ENCODE measurements at regions not wholly inside any gene's neighbourhood (a gene's known extent, or its start where the extent isn't known, plus 50 kb on each side); places are given as distances from the start of the nearest gene placed in this dataset.

DNA sequence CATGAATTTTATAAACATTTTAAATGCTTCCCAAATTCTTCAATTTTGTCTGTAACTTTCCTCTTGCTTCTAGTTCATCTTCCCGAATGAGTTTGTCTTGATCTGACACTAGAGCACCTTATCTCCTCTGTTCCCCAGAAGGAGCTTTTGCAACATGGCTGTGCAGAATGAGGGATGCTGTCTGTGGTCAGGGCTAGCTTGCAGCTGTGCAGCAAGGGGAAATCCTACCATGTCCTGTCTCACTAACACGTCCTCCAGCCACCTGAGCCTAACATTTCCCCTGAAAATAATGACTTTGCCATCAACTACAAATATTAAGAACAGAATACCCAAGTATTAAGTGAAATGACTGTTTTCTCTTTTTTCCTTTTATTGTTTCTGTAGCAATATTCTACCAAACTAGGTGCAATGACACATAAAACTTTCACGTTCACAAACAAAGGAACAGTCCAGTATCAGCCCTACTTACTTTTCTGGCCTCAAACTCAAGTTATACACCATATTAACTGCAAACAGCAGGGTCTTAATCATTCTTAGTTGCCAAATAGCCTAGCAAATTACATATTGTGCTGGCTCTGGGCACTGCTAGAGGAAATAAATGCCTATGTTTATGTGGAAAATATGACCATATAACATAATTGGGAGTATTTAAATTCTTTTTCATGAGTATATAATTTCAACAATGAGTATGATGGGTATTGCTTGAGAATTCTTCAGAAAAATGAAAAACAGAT is 423.3 kb downstream of the CMPK2 start:
- TF ChIP-seq POLR2A (IDR thresholded peaks at IDR 0.05; ENCODE audit: low read length) (no peak), GATA1 (IDR thresholded peaks at IDR 0.05; ENCODE audit: low read depth, low read length) (no peak)
- DNase-seq: no peak

DNA sequence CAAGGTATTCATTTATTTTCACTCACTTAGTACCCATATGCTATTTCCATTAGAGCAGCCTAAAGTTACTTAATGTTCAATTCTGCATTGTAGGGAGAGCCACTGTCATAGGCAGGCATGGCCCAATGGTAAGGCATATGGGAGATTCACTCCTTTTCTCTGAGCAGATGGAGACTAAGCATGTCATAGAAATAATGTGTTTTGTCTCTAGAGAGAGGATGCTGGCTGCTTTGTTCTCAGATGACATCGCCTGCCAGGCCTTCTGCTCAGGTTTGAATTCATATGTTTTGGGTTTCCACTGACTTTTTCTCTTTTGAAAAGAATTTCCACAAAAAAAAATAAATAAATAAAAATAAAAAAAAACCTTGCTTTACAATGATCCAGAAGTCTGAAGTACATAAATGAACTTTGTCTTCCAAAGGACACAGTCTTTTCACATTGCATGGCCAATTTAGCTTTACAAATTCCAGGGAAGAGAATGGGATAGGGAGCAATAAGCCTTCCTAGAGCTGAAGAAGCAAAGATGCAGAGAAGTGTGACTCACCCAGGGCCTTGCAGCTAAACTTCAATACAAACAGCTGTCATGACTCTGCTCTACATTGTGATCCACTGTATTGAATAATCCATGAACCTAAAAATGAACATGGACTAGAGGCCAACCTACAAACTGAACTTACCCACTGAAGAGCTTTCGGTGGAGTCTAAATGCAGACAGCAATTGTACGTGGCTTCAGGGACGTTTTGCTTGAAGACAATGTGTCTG is 422.5 kb downstream of the CMPK2 start:
- DNase-seq: no peak

DNA sequence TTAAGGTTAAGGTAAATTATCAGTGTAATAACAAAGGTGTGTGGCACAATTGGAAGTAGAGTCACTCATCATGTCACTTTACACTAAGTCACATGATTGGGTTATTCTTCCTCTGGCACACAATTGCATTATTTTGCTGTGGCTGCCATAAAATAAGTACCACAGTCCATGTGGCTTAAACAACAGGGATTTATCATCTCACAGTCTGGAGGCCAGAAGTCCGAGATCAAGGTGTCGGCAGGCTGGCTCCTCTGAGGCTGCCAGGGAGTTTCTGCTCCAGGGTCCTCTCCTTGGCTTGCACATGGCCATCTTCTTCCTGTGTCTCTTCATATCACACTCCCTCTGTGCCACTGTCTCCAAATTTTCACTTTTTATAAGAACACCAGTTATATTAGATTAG is 421.2 kb downstream of the CMPK2 start:
- no peak for DNase-seq
- TF ChIP-seq POLR2A (IDR thresholded peaks at IDR 0.05; ENCODE audit: low read length): no peak
- TF ChIP-seq GATA1 (IDR thresholded peaks at IDR 0.05; ENCODE audit: low read depth, low read length): no peak

More for the DNA sequence above, 422.5 kb downstream of the CMPK2 start:
- TF ChIP-seq POLR2A (IDR thresholded peaks at IDR 0.05; ENCODE audit: low read length) (no peak), GATA1 (IDR thresholded peaks at IDR 0.05; ENCODE audit: low read depth, low read length) (no peak)

DNA sequence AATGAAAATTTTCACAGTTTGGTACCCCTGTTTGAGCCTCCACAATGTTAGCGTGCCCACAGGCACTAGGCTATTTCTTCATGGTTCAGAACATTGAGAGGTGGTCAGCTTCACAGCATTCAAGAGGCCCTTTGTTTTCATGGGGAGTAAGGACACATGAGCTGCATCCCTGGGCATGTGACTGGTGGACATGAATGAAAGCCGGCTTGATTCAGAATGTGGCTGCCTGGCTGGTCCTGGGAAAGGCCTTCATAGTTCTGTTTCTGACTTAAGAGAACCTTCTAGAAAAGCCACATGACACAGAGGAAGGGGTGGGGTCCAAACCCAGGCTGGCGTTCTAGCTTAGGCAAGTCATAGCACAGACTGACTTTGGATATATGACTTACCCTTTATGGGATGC is 420.6 kb downstream of the CMPK2 start:
- no peak for TF ChIP-seq POLR2A (IDR thresholded peaks at IDR 0.05; ENCODE audit: low read length)
- no peak for TF ChIP-seq GATA1 (IDR thresholded peaks at IDR 0.05; ENCODE audit: low read depth, low read length)
- DNase-seq: no peak

DNA sequence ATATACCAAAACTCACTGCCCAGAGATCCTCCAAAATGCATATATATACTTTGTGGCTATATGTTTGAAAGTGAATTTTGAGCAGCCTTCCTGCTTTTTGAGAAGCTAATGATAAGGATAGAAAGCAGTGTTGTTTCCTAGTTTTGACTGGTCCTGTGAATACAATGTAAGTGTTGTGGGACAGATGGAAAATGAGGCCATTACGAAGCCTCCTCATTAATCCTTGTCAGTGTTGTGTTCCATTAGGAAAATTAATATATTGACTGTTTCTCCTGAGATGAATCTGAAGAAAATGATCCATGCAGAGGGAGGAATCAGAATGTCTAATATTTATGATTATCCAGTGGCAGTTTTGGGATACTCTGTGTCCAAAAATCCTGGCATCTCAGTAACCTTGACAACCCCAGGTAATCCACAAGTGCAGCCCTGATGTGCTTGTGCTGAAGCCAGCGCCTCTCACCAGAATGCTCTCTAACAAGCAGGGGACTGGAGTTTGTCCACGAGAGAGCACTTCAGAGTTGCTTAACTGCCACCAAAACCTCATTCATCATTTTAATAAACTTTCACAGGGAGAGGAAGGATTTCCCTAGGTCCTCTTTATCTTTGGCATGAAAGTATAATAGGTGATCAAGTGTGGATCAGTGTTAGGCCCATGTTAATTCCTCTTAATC is 418.6 kb downstream of the CMPK2 start:
- DNase-seq: no peak
- TF ChIP-seq POLR2A (IDR thresholded peaks at IDR 0.05; ENCODE audit: low read length): no peak
- no peak for TF ChIP-seq GATA1 (IDR thresholded peaks at IDR 0.05; ENCODE audit: low read depth, low read length)

DNA sequence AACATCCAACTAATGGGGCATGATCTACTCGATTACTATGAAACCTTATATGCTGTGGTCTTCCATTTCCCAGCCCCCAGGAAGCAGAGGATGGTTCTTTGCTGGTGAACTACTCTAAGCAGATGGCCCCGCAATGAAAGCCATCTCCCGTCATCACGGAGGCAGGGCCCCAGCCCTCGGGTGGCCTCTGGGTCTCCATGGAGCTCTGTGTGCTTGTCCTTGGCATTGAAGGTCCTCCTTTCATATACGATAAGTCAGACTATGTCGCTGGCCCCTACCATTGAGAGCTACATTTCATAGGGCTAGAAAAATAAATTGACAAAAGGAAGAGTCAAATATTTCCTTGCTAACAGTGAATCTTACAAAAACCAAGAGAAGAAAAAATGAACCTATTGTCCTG is 416.8 kb downstream of the CMPK2 start:
- no peak for DNase-seq

DNA sequence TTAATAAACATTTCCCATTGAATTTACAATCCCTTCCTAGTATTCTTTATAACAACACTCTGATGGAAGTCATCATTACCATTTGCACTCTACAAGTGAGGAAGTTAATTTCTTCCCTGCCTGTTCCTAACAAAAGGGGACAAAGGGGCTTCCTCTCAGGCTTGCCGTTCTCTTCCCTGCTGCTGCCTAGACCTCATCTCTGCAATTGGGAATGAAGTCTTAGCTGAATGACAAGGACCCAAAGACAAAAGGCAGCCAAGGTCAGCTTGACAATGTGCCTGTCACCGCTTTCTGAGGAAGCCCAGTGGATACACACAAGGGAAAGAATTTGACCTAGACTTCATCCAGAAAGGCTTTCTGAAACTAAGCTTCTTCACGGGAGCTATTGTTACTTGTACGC is 416.4 kb downstream of the CMPK2 start:
- no peak for TF ChIP-seq GATA1 (IDR thresholded peaks at IDR 0.05; ENCODE audit: low read depth, low read length)
- no peak for TF ChIP-seq POLR2A (IDR thresholded peaks at IDR 0.05; ENCODE audit: low read length)
- DNase-seq: no peak

More for the DNA sequence above, 416.8 kb downstream of the CMPK2 start:
- TF ChIP-seq GATA1 (IDR thresholded peaks at IDR 0.05; ENCODE audit: low read depth, low read length) (no peak), POLR2A (IDR thresholded peaks at IDR 0.05; ENCODE audit: low read length) (no peak)

DNA sequence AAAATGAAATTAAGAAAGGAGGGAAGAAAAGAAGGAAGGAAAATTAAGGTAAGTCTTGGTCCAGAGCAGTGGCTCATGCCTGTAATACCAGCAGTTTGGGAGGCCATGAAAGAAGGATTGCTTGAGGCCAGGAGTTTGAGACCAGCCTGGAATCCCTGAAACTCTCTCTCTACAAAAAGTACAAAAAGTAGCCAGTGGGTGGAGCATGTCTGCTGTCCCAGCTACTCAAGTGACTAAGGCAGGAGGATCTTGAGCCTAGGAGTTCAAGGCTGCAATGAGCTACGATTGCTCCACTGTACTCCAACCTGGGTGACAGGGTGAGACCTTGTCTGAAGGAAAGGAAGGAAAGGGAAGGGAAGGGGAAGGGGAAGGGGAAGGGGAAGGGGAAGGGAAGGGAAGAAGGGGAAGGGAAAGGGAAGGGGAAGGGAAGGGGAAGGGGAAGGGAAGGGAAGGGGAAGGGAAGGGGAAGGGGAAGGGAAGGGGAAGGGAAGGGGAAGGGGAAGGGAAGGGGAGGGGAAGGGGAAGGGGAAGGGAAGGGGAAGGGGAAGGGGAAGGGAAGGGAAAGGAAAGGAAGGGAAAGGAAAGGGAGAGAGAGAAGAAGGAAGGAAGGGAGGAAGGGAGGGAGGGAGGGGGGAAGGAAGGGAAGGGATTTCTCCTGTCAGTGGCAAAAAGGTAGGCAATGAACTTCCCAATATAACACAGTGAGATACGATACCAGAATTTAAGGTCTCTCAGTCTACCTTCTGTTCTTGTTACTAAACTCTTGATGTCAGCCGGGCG is 412.8 kb downstream of the CMPK2 start:
- no peak for DNase-seq
- TF ChIP-seq POLR2A (IDR thresholded peaks at IDR 0.05; ENCODE audit: low read length) (no peak), GATA1 (IDR thresholded peaks at IDR 0.05; ENCODE audit: low read depth, low read length) (no peak)

DNA sequence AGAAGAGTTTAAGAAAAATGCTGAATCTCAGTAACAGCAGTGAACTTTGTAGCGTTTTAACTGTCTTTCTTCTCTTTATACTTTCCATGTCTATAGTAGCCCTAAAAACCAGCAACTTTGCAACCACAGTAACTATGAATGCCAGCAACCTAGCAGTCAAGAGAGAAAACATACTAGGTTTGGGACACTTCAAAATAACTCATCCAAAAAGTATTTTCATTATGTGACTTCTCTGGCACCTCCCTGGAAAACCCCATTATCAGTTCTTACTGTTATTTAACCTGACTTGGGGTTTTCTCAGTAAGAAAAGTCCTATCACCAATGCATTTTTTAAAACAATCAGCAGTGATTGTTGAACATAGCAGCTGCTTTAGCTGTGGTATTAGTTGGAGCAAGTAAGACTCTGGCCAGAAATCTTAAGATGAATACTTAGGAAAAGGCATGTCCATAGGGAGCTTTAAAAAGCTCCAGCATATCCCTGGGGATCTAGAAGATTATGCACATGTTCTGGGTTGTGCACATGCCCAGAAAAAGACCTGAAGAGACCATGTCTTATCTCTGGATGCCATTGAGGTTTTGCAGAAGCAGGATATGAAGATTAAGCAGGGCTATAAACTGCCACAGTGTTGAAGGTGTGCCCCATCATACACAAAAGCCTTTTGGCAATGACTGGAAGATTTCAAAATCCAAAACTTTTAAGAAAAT is 411.3 kb downstream of the CMPK2 start:
- DNase-seq: no peak
- no peak for TF ChIP-seq POLR2A (IDR thresholded peaks at IDR 0.05; ENCODE audit: low read length)
- TF ChIP-seq GATA1 (IDR thresholded peaks at IDR 0.05; ENCODE audit: low read depth, low read length): no peak

DNA sequence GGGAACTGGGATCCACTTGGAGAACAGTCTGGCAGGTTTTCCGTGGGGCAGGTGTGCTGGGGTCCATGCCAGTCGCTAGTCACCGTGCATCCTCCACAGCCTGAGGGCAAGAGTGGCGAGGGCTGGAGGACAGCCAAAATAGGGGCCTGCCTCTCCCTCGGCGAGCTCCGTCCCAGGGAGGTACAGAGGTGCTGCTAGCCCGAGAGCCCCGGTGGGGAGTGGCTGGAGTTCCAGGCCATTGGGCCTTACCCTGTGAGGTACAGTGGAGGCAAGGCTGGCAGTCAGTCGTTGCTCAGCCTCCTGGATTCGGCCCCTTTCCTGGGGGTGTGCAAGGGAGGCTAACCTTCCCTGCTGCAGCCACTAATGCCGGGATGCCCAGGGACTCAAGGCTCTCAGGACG is 406.6 kb downstream of the CMPK2 start:
- no peak for DNase-seq
- no peak for TF ChIP-seq GATA1 (IDR thresholded peaks at IDR 0.05; ENCODE audit: low read depth, low read length)
- no peak for TF ChIP-seq POLR2A (IDR thresholded peaks at IDR 0.05; ENCODE audit: low read length)

DNA sequence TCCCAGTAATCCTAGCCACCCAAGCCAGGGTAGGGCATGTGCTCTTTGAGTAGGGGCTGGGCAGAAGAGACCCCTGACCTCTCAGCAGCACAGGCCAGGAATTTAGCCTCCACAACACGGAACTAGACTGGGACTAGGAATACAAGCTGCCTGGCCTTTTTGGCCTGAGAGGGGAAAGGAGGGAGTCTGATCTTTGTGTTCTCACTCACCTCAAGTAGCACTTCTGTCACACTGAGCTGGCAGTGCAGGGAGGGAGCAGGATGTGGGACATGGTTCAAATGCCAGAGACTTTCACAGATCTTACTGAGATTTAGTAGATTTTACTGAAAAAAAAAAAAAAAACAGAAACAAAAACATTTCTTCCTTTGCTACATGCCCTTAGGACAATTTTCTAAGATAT is 395.2 kb downstream of the CMPK2 start:
- TF ChIP-seq GATA1 (IDR thresholded peaks at IDR 0.05; ENCODE audit: low read depth, low read length) (no peak), POLR2A (IDR thresholded peaks at IDR 0.05; ENCODE audit: low read length) (no peak)
- DNase-seq: no peak

DNA sequence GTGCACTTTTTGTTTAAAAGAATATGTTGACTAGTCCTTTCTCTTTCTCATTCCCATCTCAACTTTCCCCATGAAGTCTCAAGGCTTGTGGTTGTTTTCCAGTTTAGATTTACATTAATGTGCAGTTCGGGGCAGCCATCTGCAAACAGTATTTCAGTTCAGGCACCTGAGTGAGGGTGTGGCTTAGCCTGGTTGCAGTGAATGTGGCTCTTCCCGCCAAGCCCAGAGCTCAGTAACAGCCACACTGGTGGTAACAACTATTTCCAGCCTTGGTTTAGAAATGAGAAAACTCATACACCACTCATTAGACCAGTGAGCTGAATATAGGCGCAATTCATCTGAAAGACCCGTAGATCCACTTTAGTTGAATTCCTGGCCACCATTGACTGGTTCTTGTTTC is 394.3 kb downstream of the CMPK2 start:
- DNase-seq: no peak
- TF ChIP-seq GATA1 (IDR thresholded peaks at IDR 0.05; ENCODE audit: low read depth, low read length): no peak
- TF ChIP-seq POLR2A (IDR thresholded peaks at IDR 0.05; ENCODE audit: low read length): no peak
